Limb (tissue), 2 donors: ENCODE measurements at regions not wholly inside any gene's neighbourhood (a gene's known extent, or its start where the extent isn't known, plus 50 kb on each side); places are given as distances from the start of the nearest gene placed in this dataset.

Experiments
- DNase-seq, 2 donors: peaks; one replicate each; pipeline ENCODE4 v3.0.0-alpha.2; 2016; ENCODE audit errors: extremely low spot score in 2 of 2

- no peak for DNase-seq
These were observed 787.2 kb downstream of the RNF144A start for GRCh38 chr2:7704296-7704865.

DNA sequence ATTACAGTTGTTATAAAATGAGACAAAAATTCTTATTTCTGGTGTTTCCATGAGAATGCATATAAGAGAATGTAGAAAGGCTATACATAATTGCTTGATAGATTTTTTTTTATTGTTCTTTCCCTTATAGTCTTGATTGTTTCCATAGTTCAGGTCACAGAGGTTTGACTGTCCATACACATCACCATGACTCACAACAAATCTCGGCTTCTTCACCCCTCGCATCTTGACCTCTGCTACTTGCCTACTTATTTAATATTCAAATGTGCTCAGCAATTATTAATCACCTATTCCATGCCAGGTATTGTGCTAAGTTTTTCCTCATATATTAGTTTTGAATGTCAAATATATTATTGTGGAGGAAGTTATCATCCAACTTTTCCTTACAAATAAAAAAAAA is 789.6 kb downstream of the RNF144A start:
- DNase-seq = no peak

- no peak for DNase-seq
These were observed 790.5 kb downstream of the RNF144A start for GRCh38 chr2:7707723-7708122.

DNA sequence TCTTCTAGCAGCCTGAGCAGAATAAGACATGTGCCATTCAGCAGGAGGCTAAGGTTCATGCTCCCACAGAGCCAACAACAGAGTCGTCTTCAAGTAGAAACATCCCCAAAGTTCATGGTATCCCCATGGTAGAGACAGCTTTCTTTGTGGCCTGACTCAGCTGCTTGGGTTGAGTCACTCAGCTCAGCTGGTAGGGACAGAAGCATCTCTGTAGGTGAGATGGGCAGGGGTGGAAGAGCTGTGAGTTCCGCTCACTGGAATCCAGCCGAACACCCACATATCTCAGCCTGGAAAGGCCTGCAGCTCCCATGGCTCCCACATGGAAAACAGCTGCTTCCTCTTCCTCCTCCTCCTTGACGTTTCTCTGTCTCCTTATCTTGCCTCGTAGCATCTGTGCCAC is 792.7 kb downstream of the RNF144A start:
- no peak for DNase-seq

DNA sequence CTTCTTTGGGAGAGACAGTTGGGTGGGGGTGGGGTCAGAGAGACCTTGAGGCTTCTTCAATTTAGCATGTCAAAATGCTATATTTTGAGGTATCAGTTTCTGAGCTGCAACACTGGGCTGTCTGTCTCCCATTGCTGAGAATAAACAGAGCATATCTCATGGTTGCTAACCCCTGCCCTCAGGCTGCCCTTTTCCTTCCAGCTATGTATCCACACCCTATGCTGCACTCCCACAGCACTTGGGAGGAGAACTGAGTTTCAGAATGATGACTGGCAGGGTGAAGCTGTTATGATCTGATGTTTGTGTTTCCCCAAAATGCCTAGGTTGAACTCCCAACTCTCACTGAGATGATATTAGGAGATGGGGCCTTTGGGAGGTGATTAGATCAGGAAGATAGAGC is 794.0 kb downstream of the RNF144A start:
- no peak for DNase-seq

DNA sequence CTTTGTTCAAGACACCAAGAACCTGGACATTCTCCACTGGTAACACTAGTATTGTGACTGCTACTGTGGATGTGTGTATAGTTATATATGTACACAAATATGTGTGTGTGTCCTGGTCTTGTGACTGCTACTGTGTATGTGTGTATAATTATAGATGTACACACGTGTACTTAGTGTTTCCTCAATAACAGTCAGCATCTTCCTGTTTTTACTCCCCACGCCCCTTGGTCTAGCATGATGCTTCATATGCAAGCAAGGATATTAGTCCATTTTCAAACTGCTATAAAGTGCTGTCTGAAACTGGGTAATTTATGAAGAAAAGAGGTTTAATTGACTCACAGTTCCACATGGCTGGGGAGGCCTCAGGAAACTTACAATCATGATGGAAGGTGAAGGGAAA is 802.7 kb downstream of the RNF144A start:
- no peak for DNase-seq

GRCh38 chr2:7721413-7721995 is 804.3 kb downstream of the RNF144A start:
- DNase-seq = no peak

DNA sequence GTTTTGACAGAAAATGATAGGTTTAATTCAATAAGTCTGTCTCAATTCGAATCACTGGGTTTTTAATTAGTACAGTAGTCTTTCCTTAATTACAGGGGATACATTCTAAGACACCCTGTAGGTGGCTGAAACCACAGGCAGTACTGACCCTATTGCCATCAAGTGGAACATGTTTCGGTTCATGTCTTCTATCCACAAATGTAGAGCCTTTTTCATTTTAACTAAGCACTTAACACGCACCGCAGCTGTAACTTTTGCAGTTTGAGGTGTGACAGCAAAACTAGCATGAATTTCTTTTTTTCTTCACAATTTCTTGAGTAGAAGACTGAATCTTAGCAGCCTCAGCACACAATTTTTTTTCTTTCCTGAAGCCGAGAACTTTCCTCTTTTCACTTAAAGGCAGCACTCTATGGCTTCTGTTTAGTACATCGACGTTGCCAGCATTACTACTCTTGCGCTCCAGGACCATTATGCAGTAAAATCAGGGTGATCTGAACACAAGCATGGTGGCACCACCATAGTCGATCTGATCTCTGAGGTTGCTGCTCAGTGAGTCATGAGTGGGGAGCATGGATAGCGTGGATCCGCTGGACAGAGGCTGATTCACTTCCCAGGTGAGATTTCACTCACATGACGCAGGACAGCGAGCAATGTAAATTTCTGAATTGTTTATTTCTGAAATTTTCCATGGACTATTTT is 805.1 kb downstream of the RNF144A start:
- DNase-seq = no peak

DNA sequence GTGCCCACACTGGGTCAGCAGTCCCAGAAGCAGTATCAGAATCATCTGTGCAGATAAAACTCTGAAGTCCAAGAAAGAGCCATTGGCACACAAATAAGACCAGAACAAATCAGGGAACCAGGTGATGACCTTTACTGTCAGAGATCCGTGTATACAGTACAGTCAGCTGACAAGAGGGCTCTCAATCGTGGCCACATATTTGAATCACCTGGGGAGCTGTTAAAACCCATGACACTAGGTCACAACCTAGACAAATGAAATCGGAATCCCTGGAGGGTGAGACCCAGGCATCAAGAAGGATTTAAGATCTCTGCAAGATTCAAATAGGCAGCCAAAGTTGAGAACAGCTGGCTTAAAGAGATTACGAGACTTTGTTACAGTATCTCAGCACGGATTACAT is 807.1 kb downstream of the RNF144A start:
- DNase-seq = no peak

DNA sequence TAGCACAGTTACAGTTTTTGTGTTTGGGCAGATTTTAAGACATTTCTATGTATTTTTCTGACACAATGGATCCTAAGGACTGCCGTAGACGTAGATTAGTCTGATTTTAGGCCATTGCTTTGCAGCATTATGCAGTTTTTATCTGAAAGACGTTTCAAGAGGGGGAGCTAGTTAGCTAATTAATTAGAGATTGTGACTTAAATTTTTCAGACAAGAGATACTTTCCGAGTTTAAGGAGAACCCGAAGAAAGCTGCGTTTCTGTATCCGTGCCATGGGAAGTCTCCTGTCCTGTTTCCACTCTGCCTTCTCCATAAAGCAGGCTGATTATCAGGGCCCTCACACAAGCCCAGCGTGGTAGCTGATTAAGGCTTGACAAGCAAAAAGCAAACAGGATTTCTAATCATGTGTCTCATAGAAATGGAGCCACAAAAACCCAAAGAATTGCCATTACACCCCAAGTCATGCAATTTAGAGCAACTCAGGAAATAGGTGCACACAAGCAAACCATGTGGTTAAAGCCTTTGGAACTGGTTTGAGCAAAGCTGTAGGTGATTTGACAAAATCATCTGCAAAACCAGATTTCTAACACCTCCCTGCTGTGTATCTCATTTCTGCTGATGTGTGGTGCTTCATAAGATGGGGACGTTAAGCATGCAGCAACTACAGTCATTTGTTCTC is 808.1 kb downstream of the RNF144A start:
- DNase-seq = peak in 1 of 2 donors; percentile 10

DNA sequence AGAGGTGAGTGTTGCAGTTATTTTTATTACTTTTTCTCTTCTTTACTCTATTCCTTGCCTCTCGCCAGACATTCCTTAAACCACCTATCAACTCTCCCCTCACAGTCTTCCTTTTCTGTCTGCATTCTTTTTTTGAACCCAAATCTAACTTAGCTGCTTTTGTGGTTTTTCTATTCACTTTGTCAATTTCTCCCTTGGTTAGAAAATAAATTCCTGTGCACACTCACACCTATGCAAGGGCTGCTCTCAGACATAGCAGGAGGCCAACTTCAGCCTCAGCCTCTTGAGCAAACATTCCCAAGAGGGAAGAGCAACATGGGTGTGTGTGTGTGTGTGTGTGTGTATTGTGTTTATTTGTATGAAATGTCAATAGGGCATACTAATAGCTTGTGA is 808.6 kb downstream of the RNF144A start:
- DNase-seq = no peak

- DNase-seq = no peak
These were observed 809.8 kb downstream of the RNF144A start for GRCh38 chr2:7726989-7727388.

DNA sequence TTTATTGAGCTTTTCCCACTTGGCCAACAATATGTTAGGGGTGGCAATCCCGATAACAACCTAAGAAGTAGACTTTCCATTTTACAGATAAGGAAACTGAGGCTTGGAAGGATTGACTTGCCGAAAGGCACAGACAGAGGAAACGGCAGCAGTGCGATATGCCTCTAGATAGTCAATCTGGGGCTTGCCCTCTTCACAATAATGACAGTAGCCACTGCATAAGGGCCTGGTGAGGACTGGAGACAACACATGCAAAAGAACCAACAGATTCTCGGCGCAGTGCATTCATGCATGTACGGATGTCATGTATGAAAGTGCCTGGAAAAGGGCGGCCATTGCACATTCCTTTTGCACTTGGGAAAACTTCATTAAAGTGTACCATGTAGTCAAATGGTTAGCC is 811.2 kb downstream of the RNF144A start:
- no peak for DNase-seq

DNA sequence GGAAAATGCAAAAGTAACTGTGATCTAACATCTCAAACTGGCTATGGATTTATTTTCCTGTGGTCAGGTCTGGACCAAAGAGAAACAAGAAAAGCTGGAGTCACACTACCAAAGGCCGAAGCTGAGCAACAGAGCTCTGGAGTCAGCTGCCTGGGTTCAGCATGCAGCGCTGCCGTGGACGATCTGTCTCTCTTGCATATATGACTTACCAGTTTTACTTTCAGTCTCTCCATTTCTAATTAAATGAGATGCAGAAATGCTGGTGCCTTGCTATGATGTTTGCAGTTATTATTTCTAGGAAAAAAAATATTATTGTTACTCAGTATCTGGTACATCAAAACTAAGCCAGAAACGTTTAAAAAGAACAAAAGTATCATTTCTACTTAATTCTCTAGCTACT is 813.2 kb downstream of the RNF144A start:
- DNase-seq = no peak

DNA sequence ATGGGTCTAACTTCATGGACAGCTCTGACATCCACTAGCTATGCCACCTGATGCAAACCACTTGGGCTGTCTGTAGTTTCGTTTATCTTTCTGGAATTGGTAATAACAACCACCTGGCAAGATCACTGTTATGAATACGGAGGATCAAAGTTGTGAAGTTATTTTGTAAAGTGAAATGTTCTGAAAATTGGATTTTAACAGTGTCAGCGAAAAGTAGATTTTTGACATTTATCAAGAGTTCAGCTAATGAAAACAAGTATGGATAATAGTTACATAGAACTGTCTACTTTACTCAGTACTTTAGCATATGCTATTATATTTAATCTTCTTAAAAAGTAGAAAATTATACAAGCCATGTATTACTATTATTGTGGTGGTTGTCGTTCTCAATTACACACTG is 813.8 kb downstream of the RNF144A start:
- no peak for DNase-seq

GRCh38 chr2:7732497-7732896 is 815.3 kb downstream of the RNF144A start:
- DNase-seq = no peak

- no peak for DNase-seq
These were observed 819.6 kb downstream of the RNF144A start for GRCh38 chr2:7736646-7737305.

- no peak for DNase-seq
These were observed 821.4 kb downstream of the RNF144A start for GRCh38 chr2:7738596-7738995.

- no peak for DNase-seq
These were observed 822.9 kb downstream of the RNF144A start for GRCh38 chr2:7740114-7740513.

DNA sequence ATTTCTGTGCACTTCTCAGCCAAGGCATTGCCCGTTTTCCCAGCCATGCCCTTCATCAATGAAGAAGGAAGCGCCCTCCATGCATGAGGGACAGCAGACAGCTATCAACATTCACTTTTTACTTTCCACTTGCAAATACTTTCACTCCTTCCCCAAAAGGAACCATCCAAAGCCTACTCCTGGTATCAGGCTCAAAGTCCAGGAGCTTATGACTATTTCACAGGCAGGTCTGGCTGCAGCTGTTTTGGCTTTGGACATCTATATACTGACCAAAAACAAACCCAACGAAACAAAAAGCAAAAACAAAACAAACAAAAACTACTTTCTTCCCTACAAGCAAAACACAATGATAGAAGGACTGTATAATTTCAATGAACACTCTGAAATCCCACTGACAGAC is 825.1 kb downstream of the RNF144A start:
- DNase-seq = no peak

DNA sequence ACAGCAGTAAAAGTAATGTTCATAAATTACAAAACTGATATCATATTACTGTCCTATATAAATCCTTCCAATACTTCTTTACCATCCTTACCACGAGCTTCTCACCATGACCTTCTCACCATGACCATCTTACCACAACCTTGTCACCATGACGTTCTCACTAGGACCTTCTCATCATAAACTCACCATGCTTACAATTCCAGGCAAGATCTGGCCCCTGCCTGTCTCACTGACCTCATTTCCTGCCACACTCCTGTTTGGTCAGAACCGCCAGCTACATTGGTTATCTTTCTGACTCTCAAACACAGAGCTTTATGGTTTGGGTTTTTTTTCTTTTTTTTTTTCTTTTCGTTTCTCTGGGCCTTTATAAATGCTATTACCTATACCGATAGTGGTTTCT is 827.6 kb downstream of the RNF144A start:
- DNase-seq = no peak

DNA sequence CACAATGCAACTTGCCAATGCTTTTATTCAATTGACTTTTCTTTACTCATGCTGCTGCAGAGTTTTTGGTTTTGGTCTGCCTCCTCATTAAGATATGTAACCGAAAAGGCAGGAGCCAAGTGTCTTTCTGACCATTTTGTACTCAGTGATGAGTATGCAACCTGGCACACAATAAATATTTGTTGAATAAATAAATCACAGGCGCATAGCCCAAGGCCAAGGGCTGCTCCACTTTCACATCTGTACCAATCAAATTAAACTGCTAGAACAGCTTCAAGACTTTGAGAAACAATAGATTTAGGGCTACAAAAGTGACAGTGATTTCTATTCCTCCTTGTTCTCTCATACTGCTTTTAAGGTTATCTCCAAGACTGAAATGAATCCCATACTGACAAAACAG is 828.2 kb downstream of the RNF144A start:
- no peak for DNase-seq
